GM12872 (cell line): ENCODE measurements at regions not wholly inside any gene's neighbourhood (a gene's known extent, or its start where the extent isn't known, plus 50 kb on each side); places are given as distances from the start of the nearest gene placed in this dataset.

Experiments
- TF ChIP-seq, protein P1 (sequence below): IDR thresholded peaks from 3 replicates; pipeline ENCODE4 v1.5.1; 2011; ENCODE audit warnings: low read depth, mild to moderate bottlenecking, low read length, moderate library complexity; ENCODE audit not compliant: insufficient read depth

DNA sequence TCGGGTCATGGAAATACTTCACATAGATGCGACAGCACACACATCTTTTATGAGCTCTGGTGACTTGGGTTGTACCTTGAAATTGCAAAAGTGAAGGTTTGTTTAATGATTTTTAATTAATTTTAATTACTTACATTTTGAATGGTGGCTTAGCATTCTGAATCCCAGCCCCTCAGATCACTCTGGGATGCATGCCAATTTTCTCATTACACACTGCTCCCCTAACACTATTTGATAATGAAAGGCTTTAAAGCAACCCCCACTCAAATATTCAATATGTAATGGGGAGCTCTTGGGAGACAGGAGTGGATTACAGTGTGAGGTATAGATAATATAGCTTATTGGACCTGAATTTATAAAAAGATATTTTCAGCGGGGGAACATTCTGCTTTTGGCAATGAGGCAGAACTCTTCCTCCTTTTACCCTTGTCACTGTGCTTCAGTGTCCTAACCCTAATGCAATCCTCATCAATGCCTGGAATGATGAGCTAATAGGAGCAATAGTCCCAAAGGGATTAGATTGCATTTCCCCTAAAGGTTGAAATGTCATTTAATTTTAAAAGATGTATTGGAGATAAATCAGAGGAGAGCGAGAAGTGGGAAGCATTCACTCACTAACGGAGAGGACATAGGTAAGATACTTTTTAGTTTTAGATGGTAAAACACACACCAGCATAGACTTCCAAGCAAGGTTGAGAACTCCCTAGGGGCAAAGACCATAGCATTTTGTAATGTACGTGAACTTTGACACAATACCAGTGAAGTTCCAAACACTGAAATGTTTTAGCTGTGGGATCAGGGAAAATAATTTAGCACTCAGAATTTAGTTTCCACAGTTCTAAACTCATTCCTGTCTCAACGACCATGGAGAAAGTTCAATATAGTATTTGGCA, 384.1 kb upstream of the PLXNA2 start:
- TF ChIP-seq, protein P1, sequence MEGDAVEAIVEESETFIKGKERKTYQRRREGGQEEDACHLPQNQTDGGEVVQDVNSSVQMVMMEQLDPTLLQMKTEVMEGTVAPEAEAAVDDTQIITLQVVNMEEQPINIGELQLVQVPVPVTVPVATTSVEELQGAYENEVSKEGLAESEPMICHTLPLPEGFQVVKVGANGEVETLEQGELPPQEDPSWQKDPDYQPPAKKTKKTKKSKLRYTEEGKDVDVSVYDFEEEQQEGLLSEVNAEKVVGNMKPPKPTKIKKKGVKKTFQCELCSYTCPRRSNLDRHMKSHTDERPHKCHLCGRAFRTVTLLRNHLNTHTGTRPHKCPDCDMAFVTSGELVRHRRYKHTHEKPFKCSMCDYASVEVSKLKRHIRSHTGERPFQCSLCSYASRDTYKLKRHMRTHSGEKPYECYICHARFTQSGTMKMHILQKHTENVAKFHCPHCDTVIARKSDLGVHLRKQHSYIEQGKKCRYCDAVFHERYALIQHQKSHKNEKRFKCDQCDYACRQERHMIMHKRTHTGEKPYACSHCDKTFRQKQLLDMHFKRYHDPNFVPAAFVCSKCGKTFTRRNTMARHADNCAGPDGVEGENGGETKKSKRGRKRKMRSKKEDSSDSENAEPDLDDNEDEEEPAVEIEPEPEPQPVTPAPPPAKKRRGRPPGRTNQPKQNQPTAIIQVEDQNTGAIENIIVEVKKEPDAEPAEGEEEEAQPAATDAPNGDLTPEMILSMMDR = no peak

DNA sequence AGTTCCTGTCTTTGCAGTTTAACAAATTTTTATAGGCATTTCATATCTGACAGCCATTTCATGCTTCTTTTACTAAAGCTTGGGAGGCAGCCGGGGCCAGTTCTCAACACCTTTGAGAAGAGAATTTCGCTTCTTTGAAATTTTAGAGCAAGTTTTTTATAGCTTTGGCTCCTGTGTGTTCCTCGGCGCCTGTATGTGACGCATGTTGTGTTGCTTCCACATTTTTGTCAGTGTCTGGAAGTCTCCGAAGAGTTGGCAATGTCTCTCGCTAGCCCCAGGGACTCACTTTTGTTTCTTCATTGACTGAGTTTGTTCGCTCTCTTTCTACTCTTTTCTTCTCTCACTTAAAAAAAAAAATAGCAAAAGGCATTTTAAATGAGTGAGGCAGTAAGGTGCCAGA, 386.9 kb upstream of the PLXNA2 start:
- TF ChIP-seq, protein P1 = no peak

DNA sequence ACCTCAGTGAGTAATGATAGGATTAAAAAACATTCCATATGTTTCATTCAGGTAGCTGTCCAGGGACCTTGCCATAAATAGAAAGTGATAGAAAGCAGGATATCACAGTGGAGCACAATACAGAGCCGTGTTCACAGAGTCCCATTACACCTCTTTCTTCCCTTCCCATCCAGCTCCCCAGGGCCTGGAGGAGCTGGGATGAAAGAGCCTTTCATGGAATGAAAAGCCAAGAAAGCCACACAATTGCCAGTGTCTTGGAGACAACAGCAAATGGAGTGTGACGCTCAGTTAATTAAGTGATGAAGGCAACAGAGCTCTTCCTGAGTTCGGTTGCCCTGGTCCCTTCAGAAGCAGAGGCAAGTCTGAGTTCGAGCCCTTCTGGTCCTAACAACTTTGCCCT, 387.3 kb upstream of the PLXNA2 start:
- TF ChIP-seq, protein P1 = no peak

DNA sequence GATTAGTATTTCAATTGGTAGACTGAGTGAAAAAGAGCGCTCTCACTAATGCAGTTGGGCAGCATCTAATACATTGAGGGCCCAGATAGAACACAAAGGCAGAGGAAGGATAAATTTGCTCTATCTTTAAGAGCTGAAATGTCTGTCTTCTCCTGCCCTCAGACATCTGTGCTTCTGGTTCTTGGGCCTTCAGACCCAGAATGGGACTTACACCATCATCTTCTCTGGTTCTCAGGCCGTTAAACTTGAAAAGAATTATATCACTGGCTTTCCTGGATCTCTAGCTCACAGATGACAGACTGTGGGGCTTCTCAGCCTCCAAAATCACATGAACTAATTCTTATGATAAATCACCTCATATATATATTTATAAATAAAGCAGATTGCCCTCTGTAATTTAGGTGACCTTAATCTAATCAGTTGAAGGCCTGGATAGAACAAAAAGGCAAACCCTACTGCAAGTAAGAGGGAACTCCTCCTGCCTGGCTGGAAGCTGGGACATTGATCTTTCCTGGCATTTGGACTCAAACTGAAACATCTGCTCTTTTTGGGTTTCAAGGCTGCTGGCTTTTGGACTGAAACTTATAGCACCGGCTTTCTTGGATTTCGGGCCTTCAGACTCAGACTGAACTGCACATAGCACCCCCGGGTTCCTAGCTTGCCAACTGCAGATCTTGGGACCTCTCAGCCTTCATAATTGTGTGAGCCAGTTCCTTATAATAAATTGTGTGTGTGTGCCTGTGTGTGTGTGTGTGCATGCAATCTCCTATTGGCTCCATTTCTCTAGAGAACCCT, 390.4 kb upstream of the PLXNA2 start:
- TF ChIP-seq, protein P1 = no peak

DNA sequence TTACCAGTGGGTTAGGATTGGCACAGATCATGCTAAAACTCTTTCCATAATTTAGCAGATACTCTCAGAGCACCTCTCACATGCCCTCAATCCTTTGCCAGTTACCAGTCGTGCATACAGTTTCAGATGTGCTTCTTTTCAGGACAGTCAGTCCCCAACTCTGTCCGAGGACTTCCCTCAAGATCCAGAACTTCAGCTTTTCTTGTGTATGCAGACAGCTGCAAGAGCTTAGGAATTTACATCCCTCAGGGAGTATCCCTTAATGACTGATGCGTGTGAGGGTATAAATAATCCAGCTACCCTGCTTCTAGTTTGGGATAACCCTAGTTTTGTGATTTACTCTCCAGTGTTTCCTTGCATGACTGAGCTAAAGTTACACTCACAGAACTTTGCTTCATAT, 393.0 kb upstream of the PLXNA2 start:
- TF ChIP-seq, protein P1 = no peak

DNA sequence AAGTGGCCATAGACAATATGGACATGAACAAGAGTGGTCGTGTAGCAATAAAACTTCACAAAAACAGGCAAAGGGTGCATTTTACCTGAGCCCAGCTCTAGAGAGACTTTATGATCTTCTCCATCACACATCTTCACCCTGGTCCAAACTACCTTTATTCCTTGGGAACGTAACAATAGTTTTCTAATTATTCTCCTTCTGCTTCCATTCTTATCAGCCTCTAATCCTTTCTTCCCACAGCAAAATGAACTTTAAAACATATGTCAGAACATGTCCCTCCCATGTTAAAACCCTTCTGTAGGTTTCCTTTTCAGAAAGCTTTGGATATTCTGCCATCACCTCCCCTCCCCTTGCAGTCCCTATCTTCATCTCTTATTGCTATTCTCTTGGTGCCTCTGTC, 395.2 kb upstream of the PLXNA2 start:
- TF ChIP-seq, protein P1 = no peak

DNA sequence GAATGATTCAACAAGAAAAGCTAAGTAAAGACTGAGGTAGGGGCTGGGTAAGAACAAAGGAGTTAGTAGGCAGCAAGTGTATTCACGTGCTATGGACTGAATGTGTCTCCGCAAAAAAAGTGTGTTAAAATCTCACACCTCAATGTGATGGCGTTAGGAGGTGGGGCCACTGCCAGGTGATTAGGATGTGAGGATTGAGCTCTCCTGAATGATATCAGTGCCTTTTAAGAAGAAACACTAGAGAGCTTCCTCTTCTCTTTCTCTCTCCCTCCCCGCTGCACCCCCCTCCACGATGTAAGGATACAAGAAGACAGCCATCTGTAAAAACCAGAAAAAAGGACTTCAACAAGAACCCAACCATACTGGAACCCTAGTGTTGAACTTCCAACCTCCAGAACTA, 396.1 kb upstream of the PLXNA2 start:
- TF ChIP-seq, protein P1 = no peak
